HepG2 (cell line): ENCODE measurements at regions not wholly inside any gene's neighbourhood (a gene's known extent, or its start where the extent isn't known, plus 50 kb on each side); places are given as distances from the start of the nearest gene placed in this dataset.

Source experiments
- ATAC-seq: fragments of 200-7000 bp; cut with Tn5 transposase; 3 replicates; pipeline ENCODE4 v1.9.1; 2020; ENCODE audit warnings: mild to moderate bottlenecking, moderate library complexity
- BruUV-seq: library from RNA; stranded (reverse); fragments of 400-500 nt; replicated peaks from 2 replicates; lab custom pipeline; 2021; lab: Mats Ljungman, UMichigan
- CTCF ChIA-PET: fragments of 300-600 bp; formaldehyde crosslinking; extraction: SDS; loops from one replicate; lab custom pipeline; 2021; ENCODE audit warnings: low total read pairs, inconsistent platforms, low intra/inter-chr PET ratio; lab: Yijun Ruan, JAX
- POLR2A ChIA-PET: fragments of 350-600 bp; sonication (Branson Sonifier 250); formaldehyde crosslinking; loops from one replicate; lab custom pipeline; 2020; ENCODE audit warnings: antibody characterized with exemption, inconsistent platforms; lab: Yijun Ruan, JAX
- DNase-seq: peaks from one replicate; pipeline ENCODE4 v3.0.0-alpha.2; 2015; ENCODE audit warnings: low spot score
- FAIRE-seq: peaks from 3 replicates; lab custom pipeline; 2011; peaks lifted over from hg19 to GRCh38; lab: Jason Lieb, UNC
- H2AFZ ChIP-seq: one replicate; pipeline ENCODE4 v1.6.1; 2011; ENCODE audit warnings: low read length, inconsistent platforms
- H3K27ac ChIP-seq: fragments of 300-600 bp; 3 replicates; pipeline ENCODE4 v1.8.0; 2011; ENCODE audit warnings: mixed run types, mild to moderate bottlenecking, mixed read lengths, low read length, inconsistent platforms; ENCODE audit not compliant: insufficient read depth; ENCODE audit errors: extremely low read length
- H3K27me3 ChIP-seq, 2 experiments: fragments of 200-600 bp in 1 of 2; 2 replicates in 1 of 2; 3 replicates in 1 of 2; pipeline versions ENCODE4 v1.6.0 to v1.8.0; 2011; ENCODE audit warnings: low read length in 2 of 2, mild to moderate bottlenecking in 2 of 2, moderate library complexity in 2 of 2, inconsistent platforms in 1 of 2; ENCODE audit not compliant: insufficient read depth in 2 of 2, control insufficient read depth in 1 of 2
- H3K36me3 ChIP-seq, 2 experiments: fragments of 200-600 bp in 1 of 2; replicated peaks in 1 of 2; 2 replicates in 1 of 2; 3 replicates in 1 of 2; pipeline versions ENCODE4 v1.5.1 to v1.8.0; 2011; ENCODE audit warnings: low read length in 2 of 2, inconsistent platforms in 1 of 2; ENCODE audit not compliant: insufficient read depth in 2 of 2, control insufficient read depth in 1 of 2
- H3K4me1 ChIP-seq: 2 replicates; pipeline ENCODE4 v1.5.1; 2012; ENCODE audit warnings: low read length, inconsistent platforms; ENCODE audit not compliant: insufficient read depth
- H3K4me2 ChIP-seq: 2 replicates; pipeline ENCODE4 v1.6.0; 2011; ENCODE audit warnings: low read depth, low read length, inconsistent platforms
- H3K4me3 ChIP-seq, 3 experiments: fragments of 200-600 bp in 1 of 3; sonication (generic), shearing (Covaris generic) in 1 of 3; replicated peaks in 1 of 3; 2 replicates each; pipeline ENCODE4 v1.5.1; 2011 to 2016; ENCODE audit warnings: low read length in 3 of 3, inconsistent platforms in 2 of 3, low read depth in 2 of 3, mild to moderate bottlenecking in 2 of 3, control low read depth in 1 of 3, mixed read lengths in 1 of 3; ENCODE audit not compliant: insufficient read depth in 1 of 3
- H3K79me2 ChIP-seq: one replicate; pipeline ENCODE4 v1.6.1; 2011; ENCODE audit warnings: low read length, inconsistent platforms; ENCODE audit not compliant: insufficient read depth
- H3K9ac ChIP-seq: 2 replicates; pipeline ENCODE4 v1.6.0; 2011; ENCODE audit warnings: mild to moderate bottlenecking, low read depth, low read length, inconsistent platforms; ENCODE audit not compliant: insufficient read depth
- H3K9me3 ChIP-seq: 2 replicates; pipeline ENCODE4 v1.5.1; 2012; ENCODE audit warnings: mild to moderate bottlenecking, low read length
- H4K20me1 ChIP-seq: 2 replicates; pipeline ENCODE4 v1.6.0; 2011; ENCODE audit warnings: inconsistent platforms, mild to moderate bottlenecking, low read length, moderate library complexity; ENCODE audit not compliant: insufficient read depth
- EZH2 ChIP-seq: conservative IDR thresholded peaks from 2 replicates; pipeline ENCODE4 v1.6.1; 2012; ENCODE audit warnings: mild to moderate bottlenecking, low read depth, low read length, moderate library complexity
- HNRNPUL1 ChIP-seq: fragments of 200-400 bp; formaldehyde crosslinking; IDR thresholded peaks from 2 replicates; pipeline ENCODE4 v1.6.1; 2017; ENCODE audit warnings: low read depth, mild to moderate bottlenecking, low read length, moderate library complexity
- WGBS: methylation state at CpG from one replicate; pipeline ENCODE4 v1.1.6; 2017; ENCODE audit warnings: low lambda C conversion rate; 5-methylcytosine and 5-hydroxymethylcytosine counted together
- in situ Hi-C: cut with HindIII; loops from 2 replicates; pipeline ENCODE4 v1.10.0; 2017; ENCODE audit warnings: low pct_unique_long_range_greater_than_20kb; ENCODE audit not compliant: extremely low pct_ligation_motif_present
- intact Hi-C: fragments of 100-400 bp; cut with micrococcal nuclease; formaldehyde crosslinking; loops from one replicate; pipeline ENCODE4 v1.10.0; 2022; ENCODE audit not compliant: unreplicated experiment
- TF ChIP-seq, protein P1 (sequence below): sonication (generic); formaldehyde crosslinking; IDR thresholded peaks from 2 replicates; pipeline ENCODE4 v1.8.1; 2023; ENCODE audit warnings: missing genetic modification reagents, inconsistent platforms, borderline replicate concordance

GRCh38 chr2:58432491-58433170, 191.5 kb upstream of the FANCL start (continued):
- TF ChIP-seq, protein P1, sequence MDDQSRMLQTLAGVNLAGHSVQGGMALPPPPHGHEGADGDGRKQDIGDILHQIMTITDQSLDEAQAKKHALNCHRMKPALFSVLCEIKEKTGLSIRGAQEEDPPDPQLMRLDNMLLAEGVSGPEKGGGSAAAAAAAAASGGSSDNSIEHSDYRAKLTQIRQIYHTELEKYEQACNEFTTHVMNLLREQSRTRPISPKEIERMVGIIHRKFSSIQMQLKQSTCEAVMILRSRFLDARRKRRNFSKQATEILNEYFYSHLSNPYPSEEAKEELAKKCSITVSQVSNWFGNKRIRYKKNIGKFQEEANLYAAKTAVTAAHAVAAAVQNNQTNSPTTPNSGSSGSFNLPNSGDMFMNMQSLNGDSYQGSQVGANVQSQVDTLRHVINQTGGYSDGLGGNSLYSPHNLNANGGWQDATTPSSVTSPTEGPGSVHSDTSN (CRISPR knock-in tag), result no peak

DNA sequence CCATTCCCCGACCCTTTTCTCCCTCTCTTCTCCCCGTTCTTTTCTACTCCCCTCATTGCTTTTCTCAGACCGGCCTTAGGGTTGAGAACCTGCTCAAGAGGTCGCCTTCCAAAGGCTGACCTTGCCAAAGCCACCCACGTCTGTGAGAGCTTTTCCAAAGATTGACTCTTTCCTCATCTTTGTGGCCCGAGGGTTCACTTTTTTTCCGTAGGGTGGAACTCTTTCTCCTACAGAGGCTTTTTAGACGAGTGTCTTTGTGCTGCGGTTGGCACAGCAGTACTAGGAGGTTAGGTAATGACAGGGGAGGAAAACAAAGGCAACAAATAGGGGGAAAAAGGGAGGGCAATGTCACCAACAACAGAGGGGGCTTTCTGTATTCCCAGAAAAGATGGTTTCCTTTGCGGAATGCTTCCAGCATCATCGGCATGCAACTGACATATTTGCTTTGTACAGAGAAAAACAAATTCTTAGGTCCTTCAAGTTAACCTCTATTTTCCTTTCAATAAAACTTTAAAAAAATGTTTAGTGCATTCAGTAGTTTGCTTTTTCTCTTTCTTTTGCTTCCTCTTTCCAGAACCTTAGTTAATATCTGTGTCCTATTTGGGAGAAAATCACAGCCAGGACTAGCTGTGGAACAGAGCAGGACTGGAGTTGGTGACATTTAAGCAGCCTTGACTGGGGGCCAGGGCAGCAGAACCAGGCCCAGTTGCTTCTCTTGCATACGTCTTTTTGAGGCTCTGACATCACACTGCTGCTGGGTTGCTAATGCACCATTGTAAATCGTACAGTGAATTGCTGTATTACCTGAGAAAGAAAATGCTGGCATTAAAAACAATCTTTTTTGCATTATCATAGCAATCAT, 188.1 kb upstream of the FANCL start:
- Histone ChIP-seq H3K9ac (no peak overlapping the region), H3K4me2 (peak overlapping the region; percentile 59), H3K27ac (no peak overlapping the region), H3K9me3 (no peaks in the 10 kb centered on the region)
- in situ Hi-C loops, result no loop called here
- POLR2A ChIA-PET, result no interaction called here
- WGBS, result 9% methylated on average over 13 of the region's 13 CpGs
- DNase-seq, result no peak
- TF ChIP-seq EZH2, result peak; percentile 64; the same call in 1 of the 2 replicates
- TF ChIP-seq HNRNPUL1, result no peak
- TF ChIP-seq, all 625 proteins: peak for 1
- Histone ChIP-seq H3K27me3 (peaks cover 0 to 28% of the 10 kb centered on the region in 2 experiments; a peak in 4 of 5 replicates), H3K36me3 (no peaks in the 10 kb centered on the region), H3K4me3 (peak overlapping the region; percentile 32 to 53 (median 47); a peak in 5 of 6 replicates), H3K79me2 (no peaks in the 10 kb centered on the region), H2AFZ (no peak overlapping the region), H4K20me1 (no peaks in the 10 kb centered on the region), H3K4me1 (peaks cover 9% of the 10 kb centered on the region)
- FAIRE-seq (no peak), ATAC-seq (peak; percentile 36)
- BruUV-seq, result no TSS peak
- CTCF ChIA-PET, result no interaction called here
- intact Hi-C loops, result no loop called here
